HG03521 (cell line): ENCODE measurements at regions not wholly inside any gene's neighbourhood (a gene's known extent, or its start where the extent isn't known, plus 50 kb on each side); places are given as distances from the start of the nearest gene placed in this dataset.

Source experiments
- ATAC-seq: cut with Tn5 transposase; IDR thresholded peaks from one replicate; pipeline ENCODE4 v1.9.1; 2021; ENCODE audit warnings: mild to moderate bottlenecking, moderate library complexity; ENCODE audit not compliant: unreplicated experiment

- no peak for ATAC-seq
Measured at GRCh38 chr5:74360535-74361210, 279.9 kb downstream of the ENC1 start.

- ATAC-seq, result no peak
Measured at GRCh38 chr5:74357827-74358226, 282.7 kb downstream of the ENC1 start.

GRCh38 chr5:74356009-74356695 lies 284.4 kb downstream of the ENC1 start:
- no peak for ATAC-seq

GRCh38 chr5:74355041-74355824 lies 285.3 kb downstream of the ENC1 start:
- ATAC-seq, result no peak

- no peak for ATAC-seq
Measured at GRCh38 chr5:74352256-74352655, 288.3 kb downstream of the ENC1 start.

GRCh38 chr5:74342948-74343682 lies 297.4 kb downstream of the ENC1 start:
- no peak for ATAC-seq

- no peak for ATAC-seq
Measured at GRCh38 chr5:74342182-74342581, 298.3 kb downstream of the ENC1 start.

GRCh38 chr5:74341221-74341620 lies 299.3 kb downstream of the ENC1 start:
- no peak for ATAC-seq

- no peak for ATAC-seq
Measured at GRCh38 chr5:74340476-74340875, 300.1 kb downstream of the ENC1 start.

- ATAC-seq, result no peak
Measured at GRCh38 chr5:74337984-74338310, 302.6 kb downstream of the ENC1 start.

- ATAC-seq, result no peak
Measured at GRCh38 chr5:74337254-74337983, 303.1 kb downstream of the ENC1 start.

- ATAC-seq, result no peak
Measured at GRCh38 chr5:74336297-74336696, 304.2 kb downstream of the ENC1 start.

GRCh38 chr5:74334762-74335384 lies 305.7 kb downstream of the ENC1 start:
- no peak for ATAC-seq

- ATAC-seq, result no peak
Measured at GRCh38 chr5:74334062-74334761, 306.3 kb downstream of the ENC1 start.

GRCh38 chr5:74333430-74333829 lies 307.1 kb downstream of the ENC1 start:
- no peak for ATAC-seq

- no peak for ATAC-seq
Measured at GRCh38 chr5:74332682-74333081, 307.8 kb downstream of the ENC1 start.

- ATAC-seq, result no peak
Measured at GRCh38 chr5:74332006-74332405, 308.5 kb downstream of the ENC1 start.

- ATAC-seq, result no peak
Measured at GRCh38 chr5:74328221-74328630, 312.3 kb downstream of the ENC1 start.

GRCh38 chr5:74327339-74327685 lies 313.2 kb downstream of the ENC1 start:
- ATAC-seq, result no peak
